Upper lobe of right lung (tissue), 1 donor: ENCODE measurements at regions not wholly inside any gene's neighbourhood (a gene's known extent, or its start where the extent isn't known, plus 50 kb on each side); places are given as distances from the start of the nearest gene placed in this dataset.

Source experiments
- ATAC-seq: fragments of 200-7000 bp; cut with Tn5 transposase; one replicate; pipeline ENCODE4 v1.9.1; 2020; ENCODE audit warnings: mild to moderate bottlenecking, moderate library complexity
- DNase-seq: peaks from one replicate; pipeline ENCODE4 v3.0.0-alpha.2; 2020
- H3K27ac ChIP-seq: fragments of 200-600 bp; one replicate; pipeline ENCODE4 v1.8.0; 2022
- H3K27me3 ChIP-seq: fragments of 200-600 bp; one replicate; pipeline ENCODE4 v1.8.0; 2022; ENCODE audit warnings: mild to moderate bottlenecking
- H3K36me3 ChIP-seq: fragments of 200-600 bp; one replicate; pipeline ENCODE4 v1.8.0; 2022
- H3K4me1 ChIP-seq: fragments of 200-600 bp; one replicate; pipeline ENCODE4 v1.8.0; 2022
- H3K4me3 ChIP-seq: fragments of 200-600 bp; one replicate; pipeline ENCODE4 v1.8.0; 2022; ENCODE audit warnings: mild to moderate bottlenecking
- H3K9me3 ChIP-seq: fragments of 200-600 bp; one replicate; pipeline ENCODE4 v1.8.0; 2022
- CTCF ChIP-seq: fragments of 200-600 bp; IDR thresholded peaks from one replicate; pipeline ENCODE4 v1.8.0; 2022; ENCODE audit warnings: antibody characterized with exemption
- intact Hi-C: fragments of 100-400 bp; cut with DNase I; formaldehyde crosslinking; loops from one replicate; pipeline ENCODE4 v1.11.0; 2022
- donor health status: DM: no; HTN: yes; CAD: no; lungs with severe emphysema.

DNA sequence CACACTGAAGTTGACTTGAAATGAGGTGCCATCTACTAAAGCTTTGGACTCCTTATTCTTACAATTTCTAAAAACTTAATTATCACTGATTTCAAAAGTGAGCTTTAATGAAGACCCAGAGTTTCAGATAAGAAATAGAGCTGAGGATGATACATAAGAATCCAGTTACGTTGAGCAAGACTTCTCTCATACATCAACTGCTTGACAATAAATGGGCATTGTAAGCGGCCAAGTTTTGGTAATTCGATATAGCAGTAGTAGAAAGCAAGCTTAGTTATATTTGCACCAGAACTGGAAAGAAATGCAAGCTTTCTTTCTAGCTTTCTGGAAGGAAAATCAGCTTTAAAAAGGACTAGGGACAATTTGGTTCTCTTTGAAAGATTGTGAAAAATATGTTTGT is 1359.6 kb downstream of the FSCB start:
- no peaks in the 10 kb centered on the region for H3K27me3 ChIP-seq
- TF ChIP-seq CTCF = no peak
- intact Hi-C loops = no loop called here
- no peak overlapping the region for H3K4me3 ChIP-seq
- H3K4me1 ChIP-seq = no peaks in the 10 kb centered on the region
- H3K36me3 ChIP-seq = no peaks in the 10 kb centered on the region
- no peak overlapping the region for H3K27ac ChIP-seq
- H3K9me3 ChIP-seq = no peaks in the 10 kb centered on the region
- ATAC-seq (no peak), DNase-seq (no peak)

DNA sequence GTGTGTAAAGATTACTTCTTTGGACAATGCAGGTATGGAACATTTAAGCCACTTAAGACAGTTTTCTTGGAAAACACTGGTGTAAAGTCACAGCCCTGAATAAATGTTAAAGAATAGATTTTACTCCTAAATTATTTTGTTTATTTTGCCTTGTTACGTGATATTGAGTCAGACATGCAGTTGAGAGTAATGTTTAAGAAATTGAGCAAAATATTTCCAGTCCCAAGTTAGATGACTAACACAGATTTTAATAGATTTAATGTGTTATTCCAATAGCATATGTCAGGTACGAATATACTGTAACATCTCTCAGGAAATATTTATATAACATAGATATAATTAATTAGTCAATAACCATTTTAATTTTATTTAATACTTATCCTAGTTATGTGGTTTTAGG is 1361.7 kb downstream of the FSCB start:
- Histone ChIP-seq H3K4me3 (no peak overlapping the region), H3K36me3 (no peaks in the 10 kb centered on the region), H3K9me3 (no peaks in the 10 kb centered on the region), H3K4me1 (no peaks in the 10 kb centered on the region), H3K27me3 (no peaks in the 10 kb centered on the region), H3K27ac (no peak overlapping the region)
- ATAC-seq (no peak), DNase-seq (no peak)
- no peak for TF ChIP-seq CTCF
- intact Hi-C loops = no loop called here

GRCh38 chr14:43143106-43143505 is 1364.0 kb downstream of the FSCB start:
- Histone ChIP-seq H3K9me3 (no peaks in the 10 kb centered on the region), H3K4me1 (no peaks in the 10 kb centered on the region), H3K36me3 (no peaks in the 10 kb centered on the region), H3K4me3 (no peak overlapping the region), H3K27ac (no peak overlapping the region), H3K27me3 (no peaks in the 10 kb centered on the region)
- ATAC-seq (no peak), DNase-seq (no peak)
- intact Hi-C loops = no loop called here
- no peak for TF ChIP-seq CTCF

DNA sequence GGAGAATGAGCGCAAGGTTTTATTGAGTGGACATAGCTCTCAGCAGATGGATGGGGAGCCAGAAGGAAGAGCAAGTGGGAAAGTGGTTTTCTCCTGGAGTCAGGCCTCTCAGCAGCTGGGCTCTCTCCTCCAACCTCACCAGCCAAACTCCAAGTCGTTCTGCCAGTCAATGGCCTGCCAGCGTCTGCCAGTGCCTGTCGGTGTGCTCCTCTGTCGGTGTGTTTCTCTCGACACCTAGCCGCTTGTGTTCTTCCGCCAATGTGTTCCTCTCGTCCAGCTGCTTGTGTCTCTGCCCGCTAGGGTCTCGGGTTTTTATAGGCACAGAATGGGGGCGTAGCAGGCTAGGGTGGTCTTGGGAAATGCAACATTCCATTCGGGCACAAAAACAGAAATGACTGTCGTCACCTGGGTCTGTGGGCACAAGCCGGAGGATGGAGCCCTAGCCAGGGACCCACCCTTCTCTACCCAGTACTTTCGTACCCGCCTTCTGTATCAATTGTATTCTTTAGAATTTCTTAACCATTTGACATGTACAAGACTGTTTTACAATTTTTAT is 1365.4 kb downstream of the FSCB start:
- ATAC-seq (no peak), DNase-seq (no peak)

GRCh38 chr14:43140453-43140852 is 1366.6 kb downstream of the FSCB start:
- no peak for TF ChIP-seq CTCF
- Histone ChIP-seq H3K9me3 (no peaks in the 10 kb centered on the region), H3K27me3 (no peaks in the 10 kb centered on the region), H3K4me1 (no peaks in the 10 kb centered on the region), H3K36me3 (no peaks in the 10 kb centered on the region), H3K4me3 (no peak overlapping the region), H3K27ac (no peak overlapping the region)
- intact Hi-C loops = no loop called here
- ATAC-seq (no peak), DNase-seq (no peak)

More for the DNA sequence above, 1365.4 kb downstream of the FSCB start:
- H3K27ac ChIP-seq = no peak overlapping the region
- H3K4me3 ChIP-seq = no peak overlapping the region
- no peak for TF ChIP-seq CTCF
- H3K4me1 ChIP-seq = no peaks in the 10 kb centered on the region
- intact Hi-C loops = no loop called here
- no peaks in the 10 kb centered on the region for H3K36me3 ChIP-seq
- H3K9me3 ChIP-seq = no peaks in the 10 kb centered on the region
- no peaks in the 10 kb centered on the region for H3K27me3 ChIP-seq

DNA sequence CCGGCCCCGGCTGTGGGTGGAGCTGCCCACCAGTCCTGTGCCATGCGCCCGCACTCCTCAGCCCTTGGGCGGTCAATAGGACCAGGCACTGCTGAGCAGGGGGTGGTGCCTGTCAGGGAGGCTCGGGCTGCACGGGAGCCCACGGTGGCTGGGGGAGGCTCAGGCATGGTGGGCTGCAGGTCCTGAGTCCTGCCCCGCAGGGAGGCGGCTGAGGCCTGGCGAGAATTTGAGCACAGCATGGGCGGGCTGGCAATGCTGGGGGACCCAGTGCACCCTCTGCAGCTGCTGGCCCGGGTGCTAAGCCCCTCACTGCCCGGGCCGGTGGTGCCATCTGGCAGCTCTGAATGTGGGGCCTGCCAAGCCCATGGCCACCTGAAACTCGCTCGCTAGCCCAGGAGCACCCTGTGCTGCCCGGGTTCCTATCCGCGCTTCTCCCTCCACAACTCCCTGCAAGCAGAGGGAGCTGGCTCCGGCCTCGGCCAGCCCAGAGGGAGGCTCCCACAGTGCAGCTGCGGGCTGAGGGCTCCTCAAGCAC is 1371.1 kb downstream of the FSCB start:
- Histone ChIP-seq H3K27ac (no peak overlapping the region), H3K4me1 (no peaks in the 10 kb centered on the region), H3K36me3 (no peaks in the 10 kb centered on the region), H3K9me3 (no peaks in the 10 kb centered on the region), H3K27me3 (no peaks in the 10 kb centered on the region), H3K4me3 (no peak overlapping the region)
- intact Hi-C loops = no loop called here
- DNase-seq = no peak
- no peak for TF ChIP-seq CTCF
- peak; percentile 20 for ATAC-seq
